K562 (cell line): ENCODE measurements at regions not wholly inside any gene's neighbourhood (a gene's known extent, or its start where the extent isn't known, plus 50 kb on each side); places are given as distances from the start of the nearest gene placed in this dataset.

Source experiments
- BACH1 ChIP-seq: fragments of 200-800 bp; sonication (Bioruptor generic); IDR thresholded peaks from 2 replicates; pipeline ENCODE4 v1.6.1; 2016; ENCODE audit warnings: missing genetic modification characterization, missing compliant biosample characterization
- CHCHD3 ChIP-seq: fragments of 250-450 bp; sonication (Bioruptor Pico); IDR thresholded peaks from 2 replicates; pipeline ENCODE4 v2.1.2; 2022; ENCODE audit warnings: mild to moderate bottlenecking
- MXI1 ChIP-seq: IDR thresholded peaks from 2 replicates; pipeline ENCODE4 v1.6.1; 2011; ENCODE audit warnings: low read depth, mild to moderate bottlenecking, improper control_type of control experiment, low read length
- PHB2 ChIP-seq: fragments of 450-650 bp; IDR thresholded peaks from 2 replicates; pipeline ENCODE4 v1.6.1; 2017; ENCODE audit warnings: low read depth
- SAP30 ChIP-seq: fragments of 200-600 bp; sonication (generic); IDR thresholded peaks from 2 replicates; pipeline ENCODE4 v1.6.1; 2012; ENCODE audit warnings: borderline replicate concordance, low read depth, mild to moderate bottlenecking, moderate library complexity, low read length, control low read depth, inconsistent platforms; ENCODE audit not compliant: insufficient read depth, poor library complexity, severe bottlenecking
- XRCC3 ChIP-seq: fragments of 450-650 bp; IDR thresholded peaks from 2 replicates; pipeline ENCODE4 v1.6.1; 2017; ENCODE audit warnings: mild to moderate bottlenecking, moderate library complexity
- TF ChIP-seq, protein P1 (sequence below): fragments of 450-650 bp; IDR thresholded peaks from 2 replicates; pipeline ENCODE4 v1.6.1; 2016; ENCODE audit warnings: mild to moderate bottlenecking
- TF ChIP-seq, protein P2 (sequence below), 3 experiments: IDR thresholded peaks in 2 of 3; conservative IDR thresholded peaks in 1 of 3; 2 replicates each; pipeline ENCODE4 v1.5.1; 2011 to 2012; ENCODE audit warnings: low read length in 3 of 3, mild to moderate bottlenecking in 3 of 3, control low read depth in 2 of 3, improper control_type of control experiment in 1 of 3, inconsistent platforms in 1 of 3, low read depth in 1 of 3, mixed read lengths in 1 of 3, moderate library complexity in 1 of 3; ENCODE audit not compliant: insufficient read depth in 2 of 3

DNA sequence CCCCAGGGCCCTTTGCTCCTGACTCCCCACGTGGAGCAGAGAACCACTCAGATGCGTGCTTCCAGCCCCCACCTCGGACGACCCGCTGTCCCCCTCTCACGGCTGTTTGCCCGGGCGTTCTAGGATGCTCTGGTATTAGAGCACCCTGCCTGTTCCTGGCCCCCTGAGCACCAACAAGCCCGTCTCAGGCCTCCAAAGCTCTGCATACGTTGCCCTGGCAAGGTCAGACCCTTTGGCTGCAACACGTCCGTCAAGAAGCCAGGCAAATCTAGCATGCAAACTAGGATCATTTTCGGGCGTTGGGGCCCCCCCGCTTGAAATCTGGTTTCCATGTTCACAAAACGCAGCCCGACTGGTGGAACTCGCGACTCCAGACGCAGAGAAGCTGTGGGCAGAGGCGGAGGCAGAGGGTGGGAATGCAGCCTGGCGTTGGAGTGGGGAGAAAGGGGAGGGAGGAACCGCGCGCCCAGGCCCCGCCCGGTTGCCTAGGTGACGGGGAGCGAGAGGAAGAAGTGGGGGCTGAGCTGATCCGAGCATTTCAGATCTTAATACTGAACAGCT is 86.2 kb upstream of the PIAS1 start:
- no peak for TF ChIP-seq XRCC3
- TF ChIP-seq CHCHD3 (CRISPR knock-in tag) = no peak
- TF ChIP-seq, protein P1, sequence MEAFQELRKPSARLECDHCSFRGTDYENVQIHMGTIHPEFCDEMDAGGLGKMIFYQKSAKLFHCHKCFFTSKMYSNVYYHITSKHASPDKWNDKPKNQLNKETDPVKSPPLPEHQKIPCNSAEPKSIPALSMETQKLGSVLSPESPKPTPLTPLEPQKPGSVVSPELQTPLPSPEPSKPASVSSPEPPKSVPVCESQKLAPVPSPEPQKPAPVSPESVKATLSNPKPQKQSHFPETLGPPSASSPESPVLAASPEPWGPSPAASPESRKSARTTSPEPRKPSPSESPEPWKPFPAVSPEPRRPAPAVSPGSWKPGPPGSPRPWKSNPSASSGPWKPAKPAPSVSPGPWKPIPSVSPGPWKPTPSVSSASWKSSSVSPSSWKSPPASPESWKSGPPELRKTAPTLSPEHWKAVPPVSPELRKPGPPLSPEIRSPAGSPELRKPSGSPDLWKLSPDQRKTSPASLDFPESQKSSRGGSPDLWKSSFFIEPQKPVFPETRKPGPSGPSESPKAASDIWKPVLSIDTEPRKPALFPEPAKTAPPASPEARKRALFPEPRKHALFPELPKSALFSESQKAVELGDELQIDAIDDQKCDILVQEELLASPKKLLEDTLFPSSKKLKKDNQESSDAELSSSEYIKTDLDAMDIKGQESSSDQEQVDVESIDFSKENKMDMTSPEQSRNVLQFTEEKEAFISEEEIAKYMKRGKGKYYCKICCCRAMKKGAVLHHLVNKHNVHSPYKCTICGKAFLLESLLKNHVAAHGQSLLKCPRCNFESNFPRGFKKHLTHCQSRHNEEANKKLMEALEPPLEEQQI = no peak
- no peak for TF ChIP-seq PHB2
- TF ChIP-seq, protein P2, sequence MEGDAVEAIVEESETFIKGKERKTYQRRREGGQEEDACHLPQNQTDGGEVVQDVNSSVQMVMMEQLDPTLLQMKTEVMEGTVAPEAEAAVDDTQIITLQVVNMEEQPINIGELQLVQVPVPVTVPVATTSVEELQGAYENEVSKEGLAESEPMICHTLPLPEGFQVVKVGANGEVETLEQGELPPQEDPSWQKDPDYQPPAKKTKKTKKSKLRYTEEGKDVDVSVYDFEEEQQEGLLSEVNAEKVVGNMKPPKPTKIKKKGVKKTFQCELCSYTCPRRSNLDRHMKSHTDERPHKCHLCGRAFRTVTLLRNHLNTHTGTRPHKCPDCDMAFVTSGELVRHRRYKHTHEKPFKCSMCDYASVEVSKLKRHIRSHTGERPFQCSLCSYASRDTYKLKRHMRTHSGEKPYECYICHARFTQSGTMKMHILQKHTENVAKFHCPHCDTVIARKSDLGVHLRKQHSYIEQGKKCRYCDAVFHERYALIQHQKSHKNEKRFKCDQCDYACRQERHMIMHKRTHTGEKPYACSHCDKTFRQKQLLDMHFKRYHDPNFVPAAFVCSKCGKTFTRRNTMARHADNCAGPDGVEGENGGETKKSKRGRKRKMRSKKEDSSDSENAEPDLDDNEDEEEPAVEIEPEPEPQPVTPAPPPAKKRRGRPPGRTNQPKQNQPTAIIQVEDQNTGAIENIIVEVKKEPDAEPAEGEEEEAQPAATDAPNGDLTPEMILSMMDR (IDR thresholded peaks at IDR 0.05 in 2 of 3, conservative IDR thresholded peaks at IDR 0.05 in 1 of 3; ENCODE audit: insufficient read depth in 2 of 3, low read depth in 1 of 3, low read length in 3 of 3) = no peak
- TF ChIP-seq BACH1 (tag) = no peak
- no peak for TF ChIP-seq MXI1
- TF ChIP-seq SAP30 = no peak
